HG03280 (cell line): ENCODE measurements at regions not wholly inside any gene's neighbourhood (a gene's known extent, or its start where the extent isn't known, plus 50 kb on each side); places are given as distances from the start of the nearest gene placed in this dataset.

Experiments used
- ATAC-seq: cut with Tn5 transposase; IDR thresholded peaks from one replicate; pipeline ENCODE4 v1.9.1; 2021; ENCODE audit warnings: mild to moderate bottlenecking, moderate library complexity; ENCODE audit not compliant: unreplicated experiment

GRCh38 chr6:14426281-14426680 lies 308.7 kb downstream of the CD83 start:
- no peak for ATAC-seq

- no peak for ATAC-seq
These were observed 310.7 kb downstream of the CD83 start for GRCh38 chr6:14428269-14428668.

- ATAC-seq: no peak
These were observed 311.8 kb downstream of the CD83 start for GRCh38 chr6:14429396-14429795.

- ATAC-seq: no peak
These were observed 312.6 kb downstream of the CD83 start for GRCh38 chr6:14430218-14430617.

GRCh38 chr6:14431385-14432330 lies 314.1 kb downstream of the CD83 start:
- ATAC-seq: no peak

GRCh38 chr6:14434916-14435690 lies 317.5 kb downstream of the CD83 start:
- ATAC-seq: no peak

- no peak for ATAC-seq
These were observed 319.1 kb downstream of the CD83 start for GRCh38 chr6:14436592-14437132.

GRCh38 chr6:14439419-14439818 lies 321.8 kb downstream of the CD83 start:
- no peak for ATAC-seq

- ATAC-seq: no peak
These were observed 322.8 kb downstream of the CD83 start for GRCh38 chr6:14440215-14440910.

- no peak for ATAC-seq
These were observed 323.6 kb downstream of the CD83 start for GRCh38 chr6:14440940-14441781.

- ATAC-seq: no peak
These were observed 324.7 kb downstream of the CD83 start for GRCh38 chr6:14442242-14442641.

- no peak for ATAC-seq
These were observed 326.2 kb downstream of the CD83 start for GRCh38 chr6:14443629-14444268.

GRCh38 chr6:14444295-14444972 lies 326.9 kb downstream of the CD83 start:
- ATAC-seq: no peak

- no peak for ATAC-seq
These were observed 329.7 kb downstream of the CD83 start for GRCh38 chr6:14447240-14447639.

GRCh38 chr6:14448246-14448645 lies 330.7 kb downstream of the CD83 start:
- no peak for ATAC-seq

- ATAC-seq: no peak
These were observed 332.5 kb downstream of the CD83 start for GRCh38 chr6:14450133-14450504.

- ATAC-seq: no peak
These were observed 333.0 kb downstream of the CD83 start for GRCh38 chr6:14450578-14450977.

GRCh38 chr6:14451594-14452374 lies 334.2 kb downstream of the CD83 start:
- ATAC-seq: no peak
